Kidney epithelial cell (primary cell): ENCODE measurements at regions not wholly inside any gene's neighbourhood (a gene's known extent, or its start where the extent isn't known, plus 50 kb on each side); places are given as distances from the start of the nearest gene placed in this dataset.
"Not testable (repeated sequence)": the region's sequence is repeated elsewhere in the genome, so short reads cannot be mapped to it uniquely, and the experiment has no call there.

Experiments used
- DNase-seq: peaks from one replicate; pipeline ENCODE4 v3.0.0-alpha.2; 2010; ENCODE audit warnings: low read depth
- H3K27me3 ChIP-seq: 2 replicates; pipeline ENCODE4 v1.6.0; 2011; ENCODE audit warnings: low read length; ENCODE audit not compliant: control insufficient read depth, insufficient read depth
- H3K36me3 ChIP-seq: 2 replicates; pipeline ENCODE4 v1.5.1; 2011; ENCODE audit warnings: low read length; ENCODE audit not compliant: control insufficient read depth, insufficient read depth
- H3K4me3 ChIP-seq: 2 replicates; pipeline ENCODE4 v1.5.1; 2011; ENCODE audit warnings: low read depth, mild to moderate bottlenecking, control low read depth, low read length
- TF ChIP-seq, protein P1 (sequence below): IDR thresholded peaks from 2 replicates; pipeline ENCODE4 v1.5.1; 2011; ENCODE audit warnings: mild to moderate bottlenecking, moderate library complexity, low read length, control low read depth, inconsistent platforms; ENCODE audit not compliant: insufficient read depth, poor library complexity, severe bottlenecking

DNA sequence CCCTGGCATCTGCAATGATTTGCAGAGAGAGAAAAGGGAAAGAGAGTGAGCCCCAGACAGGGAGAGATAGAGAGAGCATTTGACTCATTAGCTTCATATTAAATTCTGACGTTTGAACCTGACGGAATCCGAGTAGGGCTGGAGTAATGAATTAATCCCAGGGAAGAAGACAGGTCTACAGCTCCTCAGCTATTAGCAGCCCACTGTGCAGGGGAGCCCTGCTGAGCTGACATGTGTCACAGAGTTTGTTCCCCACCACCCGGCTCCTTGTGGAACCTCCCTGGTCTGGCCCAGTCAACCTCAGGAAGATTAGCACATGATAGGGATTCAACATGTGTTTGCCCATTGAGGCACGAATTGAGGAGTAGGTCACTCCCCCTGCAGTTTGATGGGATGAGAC, 404.0 kb downstream of the BUD13 start:
- Histone ChIP-seq H3K36me3 (no peaks in the 10 kb centered on the region), H3K27me3 (no peaks in the 10 kb centered on the region), H3K4me3 (no peak overlapping the region)
- no peak for DNase-seq
- TF ChIP-seq, protein P1, sequence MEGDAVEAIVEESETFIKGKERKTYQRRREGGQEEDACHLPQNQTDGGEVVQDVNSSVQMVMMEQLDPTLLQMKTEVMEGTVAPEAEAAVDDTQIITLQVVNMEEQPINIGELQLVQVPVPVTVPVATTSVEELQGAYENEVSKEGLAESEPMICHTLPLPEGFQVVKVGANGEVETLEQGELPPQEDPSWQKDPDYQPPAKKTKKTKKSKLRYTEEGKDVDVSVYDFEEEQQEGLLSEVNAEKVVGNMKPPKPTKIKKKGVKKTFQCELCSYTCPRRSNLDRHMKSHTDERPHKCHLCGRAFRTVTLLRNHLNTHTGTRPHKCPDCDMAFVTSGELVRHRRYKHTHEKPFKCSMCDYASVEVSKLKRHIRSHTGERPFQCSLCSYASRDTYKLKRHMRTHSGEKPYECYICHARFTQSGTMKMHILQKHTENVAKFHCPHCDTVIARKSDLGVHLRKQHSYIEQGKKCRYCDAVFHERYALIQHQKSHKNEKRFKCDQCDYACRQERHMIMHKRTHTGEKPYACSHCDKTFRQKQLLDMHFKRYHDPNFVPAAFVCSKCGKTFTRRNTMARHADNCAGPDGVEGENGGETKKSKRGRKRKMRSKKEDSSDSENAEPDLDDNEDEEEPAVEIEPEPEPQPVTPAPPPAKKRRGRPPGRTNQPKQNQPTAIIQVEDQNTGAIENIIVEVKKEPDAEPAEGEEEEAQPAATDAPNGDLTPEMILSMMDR = no peak

DNA sequence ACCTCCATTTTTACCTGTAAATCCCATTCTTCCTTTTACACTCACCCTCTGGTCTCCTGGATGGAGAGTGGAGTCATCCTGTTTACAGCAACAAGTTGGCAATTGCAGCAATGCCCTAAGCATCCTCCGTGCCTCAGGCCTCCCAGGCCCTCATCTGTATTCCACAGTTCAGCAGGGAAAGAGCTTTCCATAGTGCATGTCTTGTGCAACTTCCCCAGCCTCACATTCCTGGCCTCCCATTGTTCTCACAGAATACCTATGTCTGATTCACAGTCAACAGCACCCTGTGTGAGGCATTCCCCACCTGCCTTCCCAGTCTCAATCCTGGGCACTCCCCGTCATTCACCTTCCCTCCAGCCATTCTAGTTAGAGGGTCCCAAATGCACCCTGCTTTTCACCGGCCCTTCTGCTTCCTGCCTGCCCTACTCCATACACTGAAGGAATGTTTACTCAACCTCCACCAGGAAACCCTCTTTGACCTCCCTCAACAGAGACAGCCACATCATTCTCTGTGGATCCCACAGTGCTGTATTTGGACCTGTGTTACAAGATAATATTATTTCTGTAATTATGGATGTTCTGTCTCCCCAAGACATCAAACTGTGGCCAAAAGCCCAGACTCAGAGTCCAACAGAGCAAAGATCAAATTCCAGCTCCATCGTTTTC, 405.7 kb downstream of the BUD13 start:
- no peaks in the 10 kb centered on the region for H3K36me3 ChIP-seq
- H3K4me3 ChIP-seq = no peak overlapping the region
- TF ChIP-seq, protein P1 = no peak
- H3K27me3 ChIP-seq = no peaks in the 10 kb centered on the region
- DNase-seq = peak; percentile 10

DNA sequence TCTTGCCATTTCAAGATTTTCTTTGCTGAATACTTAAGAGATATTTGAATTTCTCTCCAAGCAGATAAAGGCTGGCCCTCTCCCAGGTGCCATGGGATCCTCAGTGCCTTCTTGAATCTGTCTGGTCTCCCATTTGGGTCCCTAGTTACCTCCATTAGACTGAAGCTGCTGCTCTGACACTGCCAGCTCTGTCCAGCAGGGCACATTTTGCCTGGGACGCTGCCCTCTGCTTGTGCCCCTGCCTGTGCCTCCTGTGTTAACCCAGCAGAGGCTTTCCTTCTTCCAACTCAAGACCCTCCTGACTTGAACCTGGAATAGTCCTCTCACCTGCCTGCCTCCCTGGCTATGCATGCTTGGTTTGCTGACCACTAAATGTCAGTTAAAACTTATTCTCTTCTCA, 406.3 kb downstream of the BUD13 start:
- Histone ChIP-seq H3K27me3 (no peaks in the 10 kb centered on the region), H3K4me3 (no peak overlapping the region), H3K36me3 (no peaks in the 10 kb centered on the region)
- no peak for DNase-seq
- TF ChIP-seq, protein P1 = no peak

DNA sequence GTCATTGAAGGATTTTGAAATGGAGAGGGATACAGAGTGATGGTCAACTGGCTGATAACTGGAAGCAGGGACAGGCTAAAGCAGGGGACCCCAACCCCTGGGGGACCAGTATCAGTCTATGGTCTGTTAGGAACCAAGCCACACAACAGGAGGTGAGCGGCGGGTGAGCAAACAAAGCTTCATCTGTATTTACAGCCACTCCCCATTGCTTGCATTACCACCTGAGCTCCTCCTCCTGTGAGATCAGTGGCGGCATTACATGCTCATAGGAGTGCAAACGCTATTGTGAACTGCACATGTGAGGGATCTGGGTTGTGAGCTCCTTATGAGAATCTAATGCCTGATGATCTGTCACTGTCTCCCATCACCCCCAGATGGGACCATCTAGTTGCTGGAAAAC, 407.9 kb downstream of the BUD13 start:
- not testable (repeated sequence) for H3K4me3 ChIP-seq, H3K27me3 ChIP-seq, DNase-seq, H3K36me3 ChIP-seq

DNA sequence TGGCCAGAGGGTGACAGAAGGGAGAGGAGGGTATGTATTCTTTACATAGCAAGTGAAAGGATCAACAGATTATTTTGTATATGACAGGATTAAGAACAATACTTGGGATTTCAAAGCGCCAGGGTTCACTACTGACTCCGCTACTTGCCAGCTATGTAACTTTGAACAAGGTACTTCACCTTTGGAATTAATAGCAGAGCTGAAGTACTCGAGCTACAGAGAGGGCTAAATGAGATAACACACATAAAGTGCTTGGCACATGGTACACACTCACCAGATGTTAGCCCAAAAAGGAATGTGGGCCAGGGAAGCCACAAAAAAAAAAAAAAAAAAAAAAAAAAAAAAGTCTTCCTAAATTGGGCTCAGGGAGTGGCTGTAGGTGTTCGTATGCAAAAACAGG, 408.4 kb downstream of the BUD13 start:
- Histone ChIP-seq H3K36me3 (no peaks in the 10 kb centered on the region), H3K4me3 (no peak overlapping the region), H3K27me3 (no peaks in the 10 kb centered on the region)
- TF ChIP-seq, protein P1 = no peak
- DNase-seq = no peak

DNA sequence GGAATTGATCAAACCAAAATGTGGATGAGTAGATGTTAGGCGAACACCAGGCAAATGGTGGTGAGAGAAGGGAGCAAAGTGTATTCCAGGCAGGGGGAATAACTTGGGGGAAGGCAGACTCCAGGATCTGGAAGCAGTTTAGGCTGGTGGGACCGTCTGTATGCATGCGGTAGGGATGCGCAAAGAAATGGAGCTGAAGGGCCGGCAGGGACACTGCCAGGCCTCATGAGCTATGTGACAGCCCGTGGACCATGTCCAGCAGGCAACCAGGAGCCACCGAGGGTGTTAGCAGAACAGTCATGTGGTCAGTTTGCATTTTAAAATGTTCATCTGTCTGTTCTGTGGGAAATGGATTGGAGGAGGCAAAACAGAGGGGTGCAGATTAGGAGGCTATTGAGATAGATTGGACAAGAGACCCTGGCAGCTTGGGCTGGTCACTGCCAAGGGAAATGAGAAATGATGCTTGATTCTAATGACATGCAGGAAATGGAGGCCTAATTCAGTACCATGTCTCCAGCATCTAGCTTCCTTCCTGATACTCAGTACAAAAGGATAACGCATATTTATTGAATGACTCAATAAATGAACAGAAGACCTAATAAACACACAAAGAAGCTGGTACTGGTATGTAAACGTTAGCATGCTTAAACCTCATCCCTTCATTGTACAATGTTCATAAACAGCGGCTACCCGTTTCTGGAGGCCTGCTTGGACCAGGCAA, 412.4 kb downstream of the BUD13 start:
- Histone ChIP-seq H3K27me3 (no peaks in the 10 kb centered on the region), H3K4me3 (no peak overlapping the region), H3K36me3 (no peaks in the 10 kb centered on the region)
- DNase-seq = no peak
- TF ChIP-seq, protein P1 = no peak
